HG03469 (cell line): ENCODE measurements at regions not wholly inside any gene's neighbourhood (a gene's known extent, or its start where the extent isn't known, plus 50 kb on each side); places are given as distances from the start of the nearest gene placed in this dataset.

ENCODE experiments used
- ATAC-seq: cut with Tn5 transposase; IDR thresholded peaks from one replicate; pipeline ENCODE4 v1.9.1; 2021; ENCODE audit warnings: mild to moderate bottlenecking, moderate library complexity, moderate number of reproducible peaks; ENCODE audit not compliant: unreplicated experiment

GRCh38 chr3:164190566-164190965 lies 887.7 kb downstream of the SI start:
- no peak for ATAC-seq

GRCh38 chr3:164186095-164186494 lies 892.2 kb downstream of the SI start:
- ATAC-seq: no peak

GRCh38 chr3:164179110-164179774 lies 899.1 kb downstream of the SI start:
- ATAC-seq: no peak

- ATAC-seq: no peak
Observed at GRCh38 chr3:164174059-164174458, 904.2 kb downstream of the SI start.

GRCh38 chr3:164155400-164155799 lies 922.9 kb downstream of the SI start:
- ATAC-seq: no peak

GRCh38 chr3:164144824-164145223 lies 933.5 kb downstream of the SI start:
- ATAC-seq: no peak

GRCh38 chr3:164132878-164133277 lies 945.4 kb downstream of the SI start:
- no peak for ATAC-seq

GRCh38 chr3:164113371-164114332 lies 964.6 kb downstream of the SI start:
- ATAC-seq: no peak

- no peak for ATAC-seq
Observed at GRCh38 chr3:164096352-164096751, 981.9 kb downstream of the SI start.

- ATAC-seq: no peak
Observed at GRCh38 chr3:164095949-164096348, 982.3 kb downstream of the SI start.

GRCh38 chr3:164095279-164095678 lies 983.0 kb downstream of the SI start:
- ATAC-seq: no peak

GRCh38 chr3:164094546-164094945 lies 983.8 kb downstream of the SI start:
- ATAC-seq: no peak

- ATAC-seq: no peak
Observed at GRCh38 chr3:164080208-164080607, 998.1 kb downstream of the SI start.

- ATAC-seq: no peak
Observed at GRCh38 chr3:164064298-164064697, 1014.0 kb downstream of the SI start.

GRCh38 chr3:164060923-164061322 lies 1017.4 kb downstream of the SI start:
- no peak for ATAC-seq

- no peak for ATAC-seq
Observed at GRCh38 chr3:164049847-164050246, 1028.4 kb downstream of the SI start.

GRCh38 chr3:164048451-164048850 lies 1029.8 kb downstream of the SI start:
- ATAC-seq: no peak

- ATAC-seq: no peak
Observed at GRCh38 chr3:164040991-164041390, 1037.3 kb downstream of the SI start.

GRCh38 chr3:164030194-164030593 lies 1048.1 kb downstream of the SI start:
- no peak for ATAC-seq

GRCh38 chr3:164024786-164025185 lies 1053.5 kb downstream of the SI start:
- no peak for ATAC-seq

GRCh38 chr3:164023480-164023879 lies 1054.8 kb downstream of the SI start:
- ATAC-seq: no peak

GRCh38 chr3:164018500-164018899 lies 1059.8 kb downstream of the SI start:
- ATAC-seq: no peak
